ENCODE measurements at regions not wholly inside any gene's neighbourhood (a gene's known extent, or its start where the extent isn't known, plus 50 kb on each side); places are given as distances from the start of the nearest gene placed in this dataset.
"Not testable (repeated sequence)": the region's sequence is repeated elsewhere in the genome, so short reads cannot be mapped to it uniquely, and the experiment has no call there.

- ChIA-PET CTCF (no interaction called here), POLR2A (ENCODE audit: low non-redundant PET) (no interaction called here)
- no peak overlapping the region for H3K27ac ChIP-seq
- no peak for TF ChIP-seq CTCF (conservative IDR thresholded peaks at IDR 0.05; ENCODE audit: low read depth)
- DNase-seq (ENCODE audit: low spot score) = no peak
Measured at GRCh38 chr12:88836156-88836555, 255.9 kb upstream of the KITLG start.

- POLR2A ChIA-PET (ENCODE audit: low non-redundant PET) = no interaction called here
- no peak for DNase-seq (ENCODE audit: low spot score)
- TF ChIP-seq CTCF (conservative IDR thresholded peaks at IDR 0.05; ENCODE audit: low read depth) = no peak
- CTCF ChIA-PET = no interaction called here
- H3K27ac ChIP-seq = no peak overlapping the region
Measured at GRCh38 chr12:88834226-88834625, 254.0 kb upstream of the KITLG start.

GRCh38 chr12:88833641-88834116 lies 253.4 kb upstream of the KITLG start:
- TF ChIP-seq CTCF (conservative IDR thresholded peaks at IDR 0.05; ENCODE audit: low read depth) = no peak
- H3K27ac ChIP-seq = no peak overlapping the region
- ChIA-PET POLR2A (ENCODE audit: low non-redundant PET) (no interaction called here), CTCF (no interaction called here)
- DNase-seq (ENCODE audit: low spot score) = no peak

- CTCF ChIA-PET; H3K27ac ChIP-seq; DNase-seq (ENCODE audit: low spot score); POLR2A ChIA-PET (ENCODE audit: low non-redundant PET): not testable (repeated sequence)
Measured at GRCh38 chr12:88828537-88828936, 248.3 kb upstream of the KITLG start.

GRCh38 chr12:88820012-88820411 lies 239.7 kb upstream of the KITLG start:
- POLR2A ChIA-PET (ENCODE audit: low non-redundant PET) = no interaction called here
- TF ChIP-seq CTCF (conservative IDR thresholded peaks at IDR 0.05; ENCODE audit: low read depth) = no peak
- no peak overlapping the region for H3K27ac ChIP-seq
- DNase-seq (ENCODE audit: low spot score) = no peak
- CTCF ChIA-PET = no interaction called here

- DNase-seq (ENCODE audit: low spot score) = no peak
- H3K27ac ChIP-seq = no peak overlapping the region
- ChIA-PET POLR2A (ENCODE audit: low non-redundant PET) (no interaction called here), CTCF (interaction anchor here (0.6 kb wide), 2 partner anchors 17 to 1486 kb away, joined by 3 read pairs; no protein-coding TSS in a partner anchor)
- TF ChIP-seq CTCF (conservative IDR thresholded peaks at IDR 0.05; ENCODE audit: low read depth) = no peak
Measured at GRCh38 chr12:88816201-88816600, 235.9 kb upstream of the KITLG start.

GRCh38 chr12:88814779-88815178 lies 234.5 kb upstream of the KITLG start:
- POLR2A ChIA-PET (ENCODE audit: low non-redundant PET) = no interaction called here
- no peak for DNase-seq (ENCODE audit: low spot score)
- no peak overlapping the region for H3K27ac ChIP-seq
- no peak for TF ChIP-seq CTCF (conservative IDR thresholded peaks at IDR 0.05; ENCODE audit: low read depth)
- CTCF ChIA-PET = interaction anchor here (0.6 kb wide), 1 partner anchor 179 kb away, joined by 3 read pairs; no protein-coding TSS in a partner anchor
